K562 (cell line): ENCODE measurements at regions not wholly inside any gene's neighbourhood (a gene's known extent, or its start where the extent isn't known, plus 50 kb on each side); places are given as distances from the start of the nearest gene placed in this dataset.

Source experiments
- CCAR2 ChIP-seq: fragments of 200-400 bp; formaldehyde crosslinking; IDR thresholded peaks from 2 replicates; pipeline ENCODE4 v1.6.1; 2017; ENCODE audit warnings: mild to moderate bottlenecking, low read depth, low read length
- CTCFL ChIP-seq: IDR thresholded peaks from 2 replicates; pipeline ENCODE4 v1.6.1; 2011; ENCODE audit warnings: borderline replicate concordance, low read depth, mild to moderate bottlenecking, moderate library complexity, low read length; ENCODE audit not compliant: insufficient read depth, poor library complexity, severe bottlenecking
- DIDO1 ChIP-seq: fragments of 450-650 bp; IDR thresholded peaks from 2 replicates; pipeline ENCODE4 v1.6.1; 2016; ENCODE audit warnings: low read depth, missing biosample characterization, missing genetic modification characterization
- E2F4 ChIP-seq: sonication (generic); formaldehyde crosslinking; IDR thresholded peaks from 2 replicates; pipeline ENCODE4 v1.8.0; 2022; ENCODE audit warnings: mild to moderate bottlenecking, low read depth, missing genetic modification reagents
- LARP7 ChIP-seq: fragments of 450-650 bp; IDR thresholded peaks from 2 replicates; pipeline ENCODE4 v1.6.1; 2016
- LEF1 ChIP-seq: fragments of 450-650 bp; IDR thresholded peaks from 2 replicates; pipeline ENCODE4 v1.6.1; 2016; ENCODE audit warnings: mild to moderate bottlenecking
- NR1H2 ChIP-seq: sonication (generic); formaldehyde crosslinking; IDR thresholded peaks from 2 replicates; pipeline ENCODE4 v1.4.0; 2020; ENCODE audit warnings: mild to moderate bottlenecking, missing genetic modification reagents
- TARDBP ChIP-seq: fragments of 450-650 bp; IDR thresholded peaks from 2 replicates; pipeline ENCODE4 v1.6.1; 2016
- TF ChIP-seq, protein P1 (sequence below): sonication (generic); IDR thresholded peaks from 2 replicates; pipeline ENCODE4 v1.6.1; 2016
- TF ChIP-seq, protein P2 (sequence below): fragments of 450-650 bp; IDR thresholded peaks from 2 replicates; pipeline ENCODE4 v1.6.1; 2016; ENCODE audit warnings: mild to moderate bottlenecking, moderate library complexity

- TF ChIP-seq, protein P1, sequence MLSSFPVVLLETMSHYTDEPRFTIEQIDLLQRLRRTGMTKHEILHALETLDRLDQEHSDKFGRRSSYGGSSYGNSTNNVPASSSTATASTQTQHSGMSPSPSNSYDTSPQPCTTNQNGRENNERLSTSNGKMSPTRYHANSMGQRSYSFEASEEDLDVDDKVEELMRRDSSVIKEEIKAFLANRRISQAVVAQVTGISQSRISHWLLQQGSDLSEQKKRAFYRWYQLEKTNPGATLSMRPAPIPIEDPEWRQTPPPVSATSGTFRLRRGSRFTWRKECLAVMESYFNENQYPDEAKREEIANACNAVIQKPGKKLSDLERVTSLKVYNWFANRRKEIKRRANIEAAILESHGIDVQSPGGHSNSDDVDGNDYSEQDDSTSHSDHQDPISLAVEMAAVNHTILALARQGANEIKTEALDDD: no peak
- no peak for TF ChIP-seq TARDBP
- TF ChIP-seq E2F4 (CRISPR knock-in tag): no peak
- no peak for TF ChIP-seq CCAR2
- TF ChIP-seq DIDO1: no peak
- TF ChIP-seq, protein P2, sequence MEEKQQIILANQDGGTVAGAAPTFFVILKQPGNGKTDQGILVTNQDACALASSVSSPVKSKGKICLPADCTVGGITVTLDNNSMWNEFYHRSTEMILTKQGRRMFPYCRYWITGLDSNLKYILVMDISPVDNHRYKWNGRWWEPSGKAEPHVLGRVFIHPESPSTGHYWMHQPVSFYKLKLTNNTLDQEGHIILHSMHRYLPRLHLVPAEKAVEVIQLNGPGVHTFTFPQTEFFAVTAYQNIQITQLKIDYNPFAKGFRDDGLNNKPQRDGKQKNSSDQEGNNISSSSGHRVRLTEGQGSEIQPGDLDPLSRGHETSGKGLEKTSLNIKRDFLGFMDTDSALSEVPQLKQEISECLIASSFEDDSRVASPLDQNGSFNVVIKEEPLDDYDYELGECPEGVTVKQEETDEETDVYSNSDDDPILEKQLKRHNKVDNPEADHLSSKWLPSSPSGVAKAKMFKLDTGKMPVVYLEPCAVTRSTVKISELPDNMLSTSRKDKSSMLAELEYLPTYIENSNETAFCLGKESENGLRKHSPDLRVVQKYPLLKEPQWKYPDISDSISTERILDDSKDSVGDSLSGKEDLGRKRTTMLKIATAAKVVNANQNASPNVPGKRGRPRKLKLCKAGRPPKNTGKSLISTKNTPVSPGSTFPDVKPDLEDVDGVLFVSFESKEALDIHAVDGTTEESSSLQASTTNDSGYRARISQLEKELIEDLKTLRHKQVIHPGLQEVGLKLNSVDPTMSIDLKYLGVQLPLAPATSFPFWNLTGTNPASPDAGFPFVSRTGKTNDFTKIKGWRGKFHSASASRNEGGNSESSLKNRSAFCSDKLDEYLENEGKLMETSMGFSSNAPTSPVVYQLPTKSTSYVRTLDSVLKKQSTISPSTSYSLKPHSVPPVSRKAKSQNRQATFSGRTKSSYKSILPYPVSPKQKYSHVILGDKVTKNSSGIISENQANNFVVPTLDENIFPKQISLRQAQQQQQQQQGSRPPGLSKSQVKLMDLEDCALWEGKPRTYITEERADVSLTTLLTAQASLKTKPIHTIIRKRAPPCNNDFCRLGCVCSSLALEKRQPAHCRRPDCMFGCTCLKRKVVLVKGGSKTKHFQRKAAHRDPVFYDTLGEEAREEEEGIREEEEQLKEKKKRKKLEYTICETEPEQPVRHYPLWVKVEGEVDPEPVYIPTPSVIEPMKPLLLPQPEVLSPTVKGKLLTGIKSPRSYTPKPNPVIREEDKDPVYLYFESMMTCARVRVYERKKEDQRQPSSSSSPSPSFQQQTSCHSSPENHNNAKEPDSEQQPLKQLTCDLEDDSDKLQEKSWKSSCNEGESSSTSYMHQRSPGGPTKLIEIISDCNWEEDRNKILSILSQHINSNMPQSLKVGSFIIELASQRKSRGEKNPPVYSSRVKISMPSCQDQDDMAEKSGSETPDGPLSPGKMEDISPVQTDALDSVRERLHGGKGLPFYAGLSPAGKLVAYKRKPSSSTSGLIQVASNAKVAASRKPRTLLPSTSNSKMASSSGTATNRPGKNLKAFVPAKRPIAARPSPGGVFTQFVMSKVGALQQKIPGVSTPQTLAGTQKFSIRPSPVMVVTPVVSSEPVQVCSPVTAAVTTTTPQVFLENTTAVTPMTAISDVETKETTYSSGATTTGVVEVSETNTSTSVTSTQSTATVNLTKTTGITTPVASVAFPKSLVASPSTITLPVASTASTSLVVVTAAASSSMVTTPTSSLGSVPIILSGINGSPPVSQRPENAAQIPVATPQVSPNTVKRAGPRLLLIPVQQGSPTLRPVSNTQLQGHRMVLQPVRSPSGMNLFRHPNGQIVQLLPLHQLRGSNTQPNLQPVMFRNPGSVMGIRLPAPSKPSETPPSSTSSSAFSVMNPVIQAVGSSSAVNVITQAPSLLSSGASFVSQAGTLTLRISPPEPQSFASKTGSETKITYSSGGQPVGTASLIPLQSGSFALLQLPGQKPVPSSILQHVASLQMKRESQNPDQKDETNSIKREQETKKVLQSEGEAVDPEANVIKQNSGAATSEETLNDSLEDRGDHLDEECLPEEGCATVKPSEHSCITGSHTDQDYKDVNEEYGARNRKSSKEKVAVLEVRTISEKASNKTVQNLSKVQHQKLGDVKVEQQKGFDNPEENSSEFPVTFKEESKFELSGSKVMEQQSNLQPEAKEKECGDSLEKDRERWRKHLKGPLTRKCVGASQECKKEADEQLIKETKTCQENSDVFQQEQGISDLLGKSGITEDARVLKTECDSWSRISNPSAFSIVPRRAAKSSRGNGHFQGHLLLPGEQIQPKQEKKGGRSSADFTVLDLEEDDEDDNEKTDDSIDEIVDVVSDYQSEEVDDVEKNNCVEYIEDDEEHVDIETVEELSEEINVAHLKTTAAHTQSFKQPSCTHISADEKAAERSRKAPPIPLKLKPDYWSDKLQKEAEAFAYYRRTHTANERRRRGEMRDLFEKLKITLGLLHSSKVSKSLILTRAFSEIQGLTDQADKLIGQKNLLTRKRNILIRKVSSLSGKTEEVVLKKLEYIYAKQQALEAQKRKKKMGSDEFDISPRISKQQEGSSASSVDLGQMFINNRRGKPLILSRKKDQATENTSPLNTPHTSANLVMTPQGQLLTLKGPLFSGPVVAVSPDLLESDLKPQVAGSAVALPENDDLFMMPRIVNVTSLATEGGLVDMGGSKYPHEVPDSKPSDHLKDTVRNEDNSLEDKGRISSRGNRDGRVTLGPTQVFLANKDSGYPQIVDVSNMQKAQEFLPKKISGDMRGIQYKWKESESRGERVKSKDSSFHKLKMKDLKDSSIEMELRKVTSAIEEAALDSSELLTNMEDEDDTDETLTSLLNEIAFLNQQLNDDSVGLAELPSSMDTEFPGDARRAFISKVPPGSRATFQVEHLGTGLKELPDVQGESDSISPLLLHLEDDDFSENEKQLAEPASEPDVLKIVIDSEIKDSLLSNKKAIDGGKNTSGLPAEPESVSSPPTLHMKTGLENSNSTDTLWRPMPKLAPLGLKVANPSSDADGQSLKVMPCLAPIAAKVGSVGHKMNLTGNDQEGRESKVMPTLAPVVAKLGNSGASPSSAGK: no peak
- TF ChIP-seq NR1H2: no peak
- no peak for TF ChIP-seq LEF1
- TF ChIP-seq LARP7: no peak
- TF ChIP-seq CTCFL: no peak
These were observed 167.0 kb downstream of the RPS24 start (continued) for GRCh38 chr10:78200686-78201085.
